GM19099 (cell line): ENCODE measurements at regions not wholly inside any gene's neighbourhood (a gene's known extent, or its start where the extent isn't known, plus 50 kb on each side); places are given as distances from the start of the nearest gene placed in this dataset.

Experiments
- POLR2A ChIP-seq: IDR thresholded peaks from 3 replicates; pipeline ENCODE4 v1.6.1; 2011; ENCODE audit warnings: low read depth; ENCODE audit not compliant: insufficient read length; ENCODE audit errors: extremely low read depth

DNA sequence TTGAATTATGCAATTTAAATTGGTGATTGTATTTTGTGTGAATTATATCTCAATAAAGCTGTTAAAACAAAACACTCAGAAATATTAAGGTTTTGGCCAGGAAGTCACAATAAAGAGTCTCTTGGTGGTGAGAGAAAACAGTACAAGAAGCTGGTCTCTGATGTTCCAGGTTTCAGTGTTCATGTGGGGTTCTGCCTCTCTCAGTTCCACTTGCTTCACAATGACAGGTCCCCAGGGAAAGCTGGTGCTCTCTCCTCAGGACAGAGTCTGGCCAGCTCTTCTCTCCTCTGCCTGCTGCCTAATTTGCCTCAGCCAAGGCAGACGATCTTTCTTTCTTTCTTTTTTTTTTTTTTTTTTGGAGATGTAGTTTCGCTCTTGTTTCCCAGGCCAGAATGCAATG lies 342.9 kb upstream of the PLXNA2 start:
- no peak for TF ChIP-seq POLR2A

DNA sequence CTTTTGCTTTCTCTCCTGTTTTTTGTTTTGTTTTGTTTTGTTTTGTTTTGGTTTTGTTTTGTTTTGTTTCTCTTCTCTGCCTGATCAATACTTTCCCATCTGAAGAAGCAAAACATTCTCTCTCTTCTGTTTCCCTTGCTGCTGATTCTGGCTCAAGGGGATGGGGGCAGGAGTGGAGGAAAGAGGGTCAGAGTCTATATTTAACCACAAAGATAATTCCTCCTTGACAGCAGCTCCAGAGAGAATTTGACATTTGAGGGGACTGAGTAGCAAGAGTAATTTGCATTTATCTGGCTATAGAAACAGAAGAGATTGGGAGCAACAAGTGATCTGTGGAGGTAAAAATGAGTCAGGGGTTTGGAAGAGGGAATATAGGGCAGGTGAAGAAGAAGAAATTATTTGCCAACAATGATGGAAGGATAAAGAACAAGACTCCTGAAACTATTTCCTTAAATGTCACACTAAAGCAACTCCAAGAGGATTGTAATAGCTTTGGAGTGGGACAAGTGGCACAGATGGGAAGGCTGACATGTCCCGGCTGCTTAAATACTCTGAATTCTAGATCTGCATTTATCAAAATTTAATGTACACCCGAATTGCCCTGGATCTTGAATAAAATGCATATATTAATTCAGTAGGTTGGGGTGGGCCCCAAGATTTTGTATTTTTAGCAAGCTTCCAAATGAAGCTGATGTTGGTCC lies 349.3 kb upstream of the PLXNA2 start:
- TF ChIP-seq POLR2A: no peak

DNA sequence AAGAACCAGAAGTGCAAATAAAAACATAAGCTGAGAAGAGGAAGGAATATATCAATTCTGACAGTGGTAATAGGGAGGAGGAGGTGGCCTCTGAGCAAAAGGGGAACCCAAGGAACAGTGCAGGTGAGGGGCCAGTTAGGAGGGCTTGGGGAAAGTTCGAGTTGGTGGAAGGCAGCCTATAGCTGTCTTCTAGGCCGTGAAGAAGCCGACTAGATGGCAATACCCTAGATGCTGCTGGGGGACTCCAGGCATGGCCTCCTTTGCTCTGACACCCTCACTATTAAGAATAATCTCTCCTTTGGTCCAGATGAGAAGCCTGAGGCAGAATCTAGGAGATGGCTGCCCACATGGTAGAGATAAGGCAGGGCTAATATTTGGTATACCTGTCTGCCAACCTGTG lies 351.1 kb upstream of the PLXNA2 start:
- TF ChIP-seq POLR2A: no peak

DNA sequence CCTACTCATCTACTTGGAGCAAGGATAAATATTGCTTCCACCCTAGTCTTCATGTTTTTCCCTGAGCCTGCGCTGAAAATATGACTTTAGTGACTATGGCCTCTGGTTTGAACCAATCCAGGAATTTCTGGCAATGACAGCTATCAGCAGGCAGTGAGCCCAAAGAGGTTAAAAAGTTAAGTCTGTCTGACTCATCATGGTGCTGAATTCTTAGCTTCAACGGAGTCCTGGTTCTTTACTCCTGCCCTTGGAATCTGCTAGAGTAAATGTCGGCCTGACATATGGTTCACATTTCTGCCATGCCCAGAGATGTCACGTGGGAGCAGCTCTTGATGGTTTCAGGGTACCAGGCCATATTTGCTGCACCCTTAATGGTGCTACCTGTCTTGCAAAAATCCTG lies 351.6 kb upstream of the PLXNA2 start:
- no peak for TF ChIP-seq POLR2A

DNA sequence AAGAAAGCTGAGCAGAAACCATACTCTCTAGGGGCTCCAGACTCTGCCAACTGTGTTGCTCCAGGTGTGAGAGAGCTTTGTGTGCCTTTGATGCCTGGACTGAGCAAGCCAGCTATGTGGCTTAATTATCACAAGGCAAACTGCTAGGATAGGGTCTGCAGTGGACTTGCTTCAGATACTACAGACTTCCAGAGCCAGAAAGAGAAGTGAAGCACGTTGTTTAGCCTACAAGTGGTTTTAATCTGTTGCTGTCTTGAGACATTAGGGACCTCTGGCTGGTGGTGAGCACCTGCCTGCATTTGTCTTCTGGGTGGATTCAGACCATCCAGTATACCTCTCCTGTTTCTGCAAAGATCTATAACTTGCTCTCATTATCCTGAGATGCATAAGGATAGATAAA lies 353.4 kb upstream of the PLXNA2 start:
- no peak for TF ChIP-seq POLR2A

DNA sequence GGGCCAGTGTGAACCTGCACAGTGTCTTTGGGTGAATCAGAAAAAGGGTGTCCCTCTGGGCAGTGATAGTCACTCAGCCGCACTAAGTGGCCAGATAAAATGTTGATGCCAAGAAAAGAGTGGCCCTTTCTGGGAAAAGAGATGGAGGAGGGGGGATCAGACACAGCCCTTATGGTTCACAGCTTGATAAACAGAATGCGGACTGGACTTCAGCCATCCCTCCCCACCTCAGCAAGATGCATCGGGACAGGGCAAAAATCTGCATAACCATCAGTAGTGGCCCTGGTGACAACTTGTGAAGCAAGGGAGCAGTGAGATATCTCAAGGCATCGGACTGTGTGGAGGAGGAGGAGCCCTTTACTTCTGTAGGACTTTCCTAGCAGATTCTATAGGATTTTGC lies 353.8 kb upstream of the PLXNA2 start:
- no peak for TF ChIP-seq POLR2A

DNA sequence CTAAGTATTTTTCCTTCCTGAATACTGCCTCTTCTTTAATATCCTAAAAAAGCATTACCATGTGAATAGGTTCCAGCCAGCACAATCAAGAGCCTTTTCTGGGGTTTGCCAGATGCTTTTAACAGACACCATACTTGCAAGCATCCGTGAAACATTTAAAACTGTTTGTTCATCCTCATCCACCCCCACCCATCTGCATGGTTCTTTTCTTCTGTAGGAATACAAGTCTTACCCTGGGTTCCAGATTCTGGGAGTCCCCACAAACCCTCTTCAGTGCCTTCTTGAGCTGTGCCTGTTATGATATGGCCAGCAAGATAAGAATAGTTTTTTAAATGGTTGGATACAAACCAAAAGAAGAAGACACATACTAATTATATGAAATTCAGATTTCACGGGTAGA lies 354.9 kb upstream of the PLXNA2 start:
- TF ChIP-seq POLR2A: no peak

DNA sequence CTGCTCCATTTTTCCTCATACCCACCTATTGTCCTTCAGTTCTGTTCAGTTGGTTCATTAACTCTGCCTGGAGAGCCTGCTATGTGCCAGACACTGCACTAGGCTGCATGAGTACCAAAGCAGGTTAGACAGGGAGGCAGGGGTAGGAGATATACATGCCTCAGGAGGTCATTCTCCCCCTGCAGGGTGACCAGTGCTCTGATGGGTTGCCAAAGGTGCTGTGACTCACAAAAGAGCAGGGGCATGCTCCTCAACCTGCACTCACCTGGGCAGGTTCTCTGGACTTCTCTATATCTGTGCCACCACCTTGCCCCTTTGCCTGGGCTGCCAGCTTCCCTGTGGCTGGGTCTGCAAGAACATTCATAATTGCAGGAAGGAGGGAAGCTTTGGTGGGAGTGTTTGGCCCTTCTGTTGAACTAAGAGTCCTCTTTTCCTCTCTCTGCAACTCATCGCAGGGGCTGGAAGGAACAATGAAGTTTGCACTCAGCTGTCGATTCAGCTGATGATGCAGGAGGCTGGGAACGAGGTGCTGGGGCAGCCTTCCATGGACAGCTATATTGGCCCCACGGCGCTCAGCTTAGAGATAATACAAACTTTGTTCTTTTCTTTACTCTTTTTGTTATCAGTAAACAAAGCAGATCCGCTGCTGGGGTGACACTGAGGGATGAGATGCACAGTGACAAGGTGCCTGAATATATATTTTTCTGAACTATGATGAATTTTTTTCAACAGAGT lies 356.4 kb upstream of the PLXNA2 start:
- no peak for TF ChIP-seq POLR2A

DNA sequence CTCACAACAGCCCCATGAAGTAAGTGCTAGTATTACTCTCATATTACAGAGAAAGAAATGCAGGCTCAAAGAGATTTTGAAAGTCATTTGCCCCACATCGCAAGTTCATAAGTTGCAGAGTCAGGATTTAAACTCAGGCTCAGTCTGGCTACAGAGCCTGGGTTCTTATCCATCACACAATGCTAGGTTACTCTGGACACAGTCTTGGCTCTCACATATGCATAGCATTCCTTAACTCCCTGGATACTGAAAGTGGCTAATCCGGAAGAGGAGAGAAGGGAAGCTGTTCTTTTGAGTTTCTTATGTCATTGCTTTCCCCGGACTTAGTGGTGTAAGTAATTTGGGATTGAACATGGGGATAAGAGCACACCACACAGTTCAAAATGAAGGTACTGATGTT lies 357.4 kb upstream of the PLXNA2 start:
- no peak for TF ChIP-seq POLR2A

DNA sequence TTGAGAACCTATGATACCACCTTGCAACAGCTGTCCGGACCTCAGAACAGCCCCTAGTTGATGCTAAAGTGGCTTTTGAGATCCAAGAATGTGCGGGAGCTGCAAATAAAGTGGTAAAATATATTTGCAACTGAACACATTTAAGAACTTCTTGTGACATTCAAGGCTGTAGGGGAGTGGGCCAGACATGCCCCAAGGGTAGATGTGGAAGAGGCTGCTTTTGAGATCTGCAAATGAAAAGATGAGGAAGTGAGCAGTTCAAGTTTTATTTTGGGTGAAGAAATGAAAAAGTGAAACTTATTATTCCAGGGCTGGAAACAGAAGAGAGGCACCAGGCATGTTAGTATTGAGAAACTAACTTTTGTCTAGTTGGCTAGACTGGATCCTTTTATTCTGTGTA lies 359.5 kb upstream of the PLXNA2 start:
- TF ChIP-seq POLR2A: no peak

DNA sequence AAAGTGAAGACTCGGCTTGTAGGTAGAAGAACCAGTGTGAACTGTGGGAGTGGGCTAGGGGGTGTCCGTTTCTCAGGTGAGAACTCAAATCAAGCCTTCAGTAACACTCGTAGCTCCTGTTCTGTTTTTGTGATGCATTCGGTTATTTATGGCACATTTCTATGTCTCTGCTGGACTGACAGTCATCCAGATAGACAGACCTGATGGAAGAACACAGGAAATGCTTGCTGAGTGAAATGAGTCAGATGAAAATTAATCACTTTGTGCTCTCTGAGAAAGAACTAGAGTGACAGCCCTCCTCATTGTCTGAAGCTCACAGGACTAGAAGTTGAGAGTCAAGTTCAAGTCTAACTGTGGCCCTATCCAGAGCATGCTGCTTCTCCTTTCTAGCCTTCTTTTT lies 360.1 kb upstream of the PLXNA2 start:
- no peak for TF ChIP-seq POLR2A

DNA sequence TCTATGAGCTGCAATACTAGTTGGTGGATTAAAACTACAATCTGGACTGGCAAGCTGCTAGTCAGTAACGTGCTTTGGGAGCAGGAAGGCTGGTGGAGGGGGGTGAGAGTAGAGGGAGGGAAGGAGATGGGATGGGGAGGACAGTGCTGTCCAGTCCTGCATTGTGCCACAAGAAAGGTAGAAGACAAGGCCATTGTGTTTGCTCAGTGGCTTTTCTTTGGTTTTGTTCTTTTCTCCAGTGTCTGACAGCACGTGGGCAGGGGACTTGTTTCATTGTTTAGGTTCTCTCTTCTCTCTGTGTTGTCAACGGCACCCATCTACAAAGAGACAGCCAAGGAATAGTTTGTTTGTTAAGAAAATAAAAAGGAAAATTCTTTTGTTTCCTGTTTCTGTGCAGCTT lies 362.8 kb upstream of the PLXNA2 start:
- TF ChIP-seq POLR2A: no peak

DNA sequence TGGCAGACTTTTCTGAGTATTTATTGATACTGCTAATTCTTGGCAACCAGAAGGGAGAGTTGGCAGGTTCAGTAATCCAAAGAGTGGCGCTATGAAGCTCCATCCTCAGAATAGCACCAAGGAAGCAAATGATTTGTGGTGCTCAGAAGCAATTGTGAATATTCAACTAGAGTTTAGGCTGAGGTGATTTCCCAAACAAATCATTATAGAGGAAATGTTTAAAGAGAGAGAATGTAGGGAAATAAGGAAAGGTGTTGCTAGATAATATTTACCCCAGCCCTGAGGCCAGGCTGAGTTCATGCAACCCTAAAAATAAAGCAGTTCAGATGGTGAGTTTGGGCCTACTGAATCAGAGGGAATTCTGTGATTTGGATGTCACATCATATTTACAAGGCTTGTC lies 363.4 kb upstream of the PLXNA2 start:
- TF ChIP-seq POLR2A: no peak

DNA sequence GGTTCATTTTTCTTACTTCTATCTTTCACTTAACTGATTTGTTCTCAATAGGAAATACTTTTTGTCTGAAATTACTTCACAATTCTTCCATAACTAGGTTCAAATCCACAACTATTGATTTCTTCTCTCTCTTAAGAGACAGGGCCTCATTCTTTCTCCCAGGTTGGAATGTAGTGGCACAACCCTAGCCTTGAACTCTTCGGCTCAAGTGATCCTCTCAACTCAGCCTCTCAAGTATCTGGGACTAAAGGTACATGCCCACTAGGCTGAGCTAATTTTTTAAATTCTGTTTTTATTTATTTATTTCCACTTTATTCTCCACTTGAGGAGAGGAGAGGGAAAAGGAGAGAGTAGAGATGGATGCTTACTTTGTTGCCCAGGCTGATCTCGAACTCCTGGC lies 370.4 kb upstream of the PLXNA2 start:
- TF ChIP-seq POLR2A: no peak

DNA sequence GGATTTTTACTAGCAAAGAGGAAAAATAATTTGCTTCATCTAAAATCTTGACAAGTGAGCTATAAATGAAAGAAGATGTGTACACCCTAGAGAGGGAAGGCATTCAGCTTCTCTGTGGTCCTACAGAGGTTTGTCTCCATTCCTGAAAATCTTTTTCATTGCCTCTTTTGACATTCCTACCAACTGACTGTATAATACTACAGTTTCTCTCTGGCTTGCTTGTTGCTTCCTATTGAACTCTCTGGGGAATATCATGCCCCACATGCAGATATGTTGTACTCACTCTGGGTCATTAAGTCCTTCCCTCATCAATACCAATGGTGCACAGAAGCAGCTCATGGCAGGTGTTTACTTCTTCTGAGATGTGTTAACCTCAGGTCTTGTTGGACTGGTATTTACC lies 371.2 kb upstream of the PLXNA2 start:
- TF ChIP-seq POLR2A: no peak

DNA sequence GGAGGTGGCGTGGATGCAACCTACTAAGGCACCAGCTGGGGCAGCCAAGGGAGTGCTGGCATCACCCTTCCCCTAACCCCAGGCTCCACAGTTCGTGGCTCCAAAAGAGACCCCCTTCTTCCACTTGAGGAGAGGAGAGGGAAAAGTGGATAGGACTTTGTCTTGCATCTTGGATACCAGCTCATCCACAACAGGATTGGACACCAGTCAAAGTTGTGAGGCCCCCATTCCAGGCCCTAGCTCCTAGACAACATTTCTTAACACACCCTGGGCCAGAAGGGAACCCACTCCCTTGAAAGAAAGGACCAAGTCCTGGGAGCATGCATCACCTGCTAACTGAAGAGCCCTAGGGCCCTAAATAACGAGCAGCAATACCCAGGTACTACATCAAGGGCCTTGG lies 372.6 kb upstream of the PLXNA2 start:
- no peak for TF ChIP-seq POLR2A
